Ishikawa (cell line): ENCODE measurements at regions not wholly inside any gene's neighbourhood (a gene's known extent, or its start where the extent isn't known, plus 50 kb on each side); places are given as distances from the start of the nearest gene placed in this dataset.

Source experiments
- CEBPB ChIP-seq: IDR thresholded peaks from 2 replicates; pipeline ENCODE4 v1.6.1; 2012
- CREB1 ChIP-seq: IDR thresholded peaks from 2 replicates; pipeline ENCODE4 v1.6.1; 2012; ENCODE audit warnings: low read depth
- EGR1 ChIP-seq: IDR thresholded peaks from 2 replicates; pipeline ENCODE4 v1.6.1; 2012
- EP300 ChIP-seq: IDR thresholded peaks from 2 replicates; pipeline ENCODE4 v1.6.1; 2012; ENCODE audit warnings: borderline replicate concordance
- FOXM1 ChIP-seq: IDR thresholded peaks from 2 replicates; pipeline ENCODE4 v1.6.1; 2012; ENCODE audit warnings: low read depth, borderline replicate concordance
- MAX ChIP-seq: IDR thresholded peaks from 2 replicates; pipeline ENCODE4 v1.6.1; 2012
- NFIC ChIP-seq: IDR thresholded peaks from 2 replicates; pipeline ENCODE4 v1.6.1; 2012
- RAD21 ChIP-seq: IDR thresholded peaks from 2 replicates; pipeline ENCODE4 v1.6.1; 2012; ENCODE audit warnings: low read depth
- TAF1 ChIP-seq: IDR thresholded peaks from 2 replicates; pipeline ENCODE4 v1.6.1; 2012; ENCODE audit warnings: low read depth, mild to moderate bottlenecking
- TCF12 ChIP-seq: IDR thresholded peaks from 2 replicates; pipeline ENCODE4 v1.6.1; 2012; ENCODE audit warnings: low read depth
- TEAD4 ChIP-seq: IDR thresholded peaks from 2 replicates; pipeline ENCODE4 v1.6.1; 2012
- YY1 ChIP-seq: IDR thresholded peaks from 2 replicates; pipeline ENCODE4 v1.6.1; 2012; ENCODE audit warnings: low read depth
- ZBTB7A ChIP-seq: IDR thresholded peaks from 2 replicates; pipeline ENCODE4 v1.6.1; 2012; ENCODE audit warnings: low read depth
- TF ChIP-seq, protein P1 (sequence below): IDR thresholded peaks from 2 replicates; pipeline ENCODE4 v1.6.1; 2012; ENCODE audit warnings: low read depth, mild to moderate bottlenecking
- TF ChIP-seq, protein P2 (sequence below): IDR thresholded peaks from 2 replicates; pipeline ENCODE4 v1.6.1; 2012

- TF ChIP-seq RAD21: no peak
- TF ChIP-seq NFIC: no peak
- TF ChIP-seq, protein P1, sequence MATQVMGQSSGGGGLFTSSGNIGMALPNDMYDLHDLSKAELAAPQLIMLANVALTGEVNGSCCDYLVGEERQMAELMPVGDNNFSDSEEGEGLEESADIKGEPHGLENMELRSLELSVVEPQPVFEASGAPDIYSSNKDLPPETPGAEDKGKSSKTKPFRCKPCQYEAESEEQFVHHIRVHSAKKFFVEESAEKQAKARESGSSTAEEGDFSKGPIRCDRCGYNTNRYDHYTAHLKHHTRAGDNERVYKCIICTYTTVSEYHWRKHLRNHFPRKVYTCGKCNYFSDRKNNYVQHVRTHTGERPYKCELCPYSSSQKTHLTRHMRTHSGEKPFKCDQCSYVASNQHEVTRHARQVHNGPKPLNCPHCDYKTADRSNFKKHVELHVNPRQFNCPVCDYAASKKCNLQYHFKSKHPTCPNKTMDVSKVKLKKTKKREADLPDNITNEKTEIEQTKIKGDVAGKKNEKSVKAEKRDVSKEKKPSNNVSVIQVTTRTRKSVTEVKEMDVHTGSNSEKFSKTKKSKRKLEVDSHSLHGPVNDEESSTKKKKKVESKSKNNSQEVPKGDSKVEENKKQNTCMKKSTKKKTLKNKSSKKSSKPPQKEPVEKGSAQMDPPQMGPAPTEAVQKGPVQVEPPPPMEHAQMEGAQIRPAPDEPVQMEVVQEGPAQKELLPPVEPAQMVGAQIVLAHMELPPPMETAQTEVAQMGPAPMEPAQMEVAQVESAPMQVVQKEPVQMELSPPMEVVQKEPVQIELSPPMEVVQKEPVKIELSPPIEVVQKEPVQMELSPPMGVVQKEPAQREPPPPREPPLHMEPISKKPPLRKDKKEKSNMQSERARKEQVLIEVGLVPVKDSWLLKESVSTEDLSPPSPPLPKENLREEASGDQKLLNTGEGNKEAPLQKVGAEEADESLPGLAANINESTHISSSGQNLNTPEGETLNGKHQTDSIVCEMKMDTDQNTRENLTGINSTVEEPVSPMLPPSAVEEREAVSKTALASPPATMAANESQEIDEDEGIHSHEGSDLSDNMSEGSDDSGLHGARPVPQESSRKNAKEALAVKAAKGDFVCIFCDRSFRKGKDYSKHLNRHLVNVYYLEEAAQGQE: no peak
- no peak for TF ChIP-seq YY1
Measured at GRCh38 chr13:33381906-33382305, 96.4 kb upstream of the STARD13 start.

- TF ChIP-seq MAX (no peak), CREB1 (no peak), YY1 (no peak), TEAD4 (no peak), RAD21 (no peak), ZBTB7A (no peak), TCF12 (no peak), FOXM1 (no peak), EGR1 (no peak), EP300 (no peak), TAF1 (no peak), NFIC (no peak), CEBPB (no peak)
- TF ChIP-seq, protein P2, sequence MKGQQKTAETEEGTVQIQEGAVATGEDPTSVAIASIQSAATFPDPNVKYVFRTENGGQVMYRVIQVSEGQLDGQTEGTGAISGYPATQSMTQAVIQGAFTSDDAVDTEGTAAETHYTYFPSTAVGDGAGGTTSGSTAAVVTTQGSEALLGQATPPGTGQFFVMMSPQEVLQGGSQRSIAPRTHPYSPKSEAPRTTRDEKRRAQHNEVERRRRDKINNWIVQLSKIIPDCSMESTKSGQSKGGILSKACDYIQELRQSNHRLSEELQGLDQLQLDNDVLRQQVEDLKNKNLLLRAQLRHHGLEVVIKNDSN: no peak
- TF ChIP-seq, protein P1: no peak
Measured at GRCh38 chr13:33383724-33384577, 98.4 kb upstream of the STARD13 start.

GRCh38 chr13:33388286-33388998, 102.9 kb upstream of the STARD13 start:
- TF ChIP-seq FOXM1 (no peak), TEAD4 (no peak), MAX (no peak), TCF12 (no peak), CREB1 (no peak), TAF1 (no peak), NFIC (no peak)
- TF ChIP-seq, protein P1: no peak
- TF ChIP-seq, protein P2: no peak

DNA sequence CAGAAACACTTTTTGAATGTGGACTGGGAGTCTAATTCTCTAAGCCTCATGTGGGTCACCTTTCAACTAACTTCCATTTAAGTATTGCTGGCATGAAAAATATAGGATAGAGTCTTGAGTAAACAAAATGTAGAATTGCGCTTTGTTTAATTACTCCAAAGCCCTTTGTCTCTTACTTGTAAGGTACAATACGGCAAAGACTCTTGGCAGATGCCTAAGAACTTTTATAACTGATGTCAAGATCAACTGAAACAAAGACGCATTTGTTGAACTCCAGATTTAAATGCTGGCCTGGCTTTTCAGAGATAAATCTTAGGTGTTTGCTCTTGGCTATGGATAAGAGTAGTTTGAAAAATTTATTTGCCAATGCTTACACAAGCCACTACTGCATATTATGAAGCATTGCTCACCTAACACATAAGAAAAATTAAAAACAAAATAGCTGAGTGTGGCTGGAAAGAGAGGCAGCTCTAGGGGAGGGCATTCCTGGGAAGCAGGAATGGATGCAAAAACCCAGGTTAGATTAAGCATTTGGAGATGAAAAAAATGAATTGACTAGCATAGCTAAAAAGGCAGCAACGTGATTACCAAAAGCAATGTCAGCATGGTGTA, 107.3 kb upstream of the STARD13 start:
- TF ChIP-seq YY1: no peak
- TF ChIP-seq ZBTB7A: no peak
- no peak for TF ChIP-seq NFIC
- no peak for TF ChIP-seq RAD21
- TF ChIP-seq TAF1: no peak
- no peak for TF ChIP-seq EGR1
- no peak for TF ChIP-seq TEAD4
